A549 (cell line): ENCODE measurements at regions not wholly inside any gene's neighbourhood (a gene's known extent, or its start where the extent isn't known, plus 50 kb on each side); places are given as distances from the start of the nearest gene placed in this dataset.

Experiments used
- ATAC-seq, 2 experiments: fragments of 200-7000 bp in 1 of 2; fragments of >200 bp in 1 of 2; cut with Nextera tagmentation in 1 of 2; cut with Tn5 transposase in 1 of 2; 3 replicates each; pipeline versions ENCODE4 v1.8.0 to v1.9.1; 2018 to 2020; ENCODE audit warnings: mild to moderate bottlenecking in 1 of 2, moderate library complexity in 1 of 2
- CTCF ChIA-PET: fragments of 300-600 bp; sonication (Branson Sonifier 250); formaldehyde crosslinking; extraction: SDS; loops from one replicate; lab custom pipeline; 2021; ENCODE audit warnings: antibody characterized with exemption, inconsistent platforms; lab: Yijun Ruan, JAX
- POLR2A ChIA-PET: fragments of 350-600 bp; formaldehyde crosslinking; extraction: SDS; loops from one replicate; lab custom pipeline; 2021; ENCODE audit warnings: antibody characterized with exemption, inconsistent platforms; lab: Yijun Ruan, JAX
- DNase-seq, 2 experiments: peaks; one replicate each; pipeline versions ENCODE4 v3.0.0 to v3.0.0-alpha.2; 2011 to 2016; ENCODE audit warnings: low read depth in 1 of 2, low spot score in 1 of 2
- FAIRE-seq: peaks from 2 replicates; lab custom pipeline; 2011; peaks lifted over from hg19 to GRCh38; lab: Jason Lieb, UNC
- H3K27ac ChIP-seq, 2 experiments: fragments of >200 bp; sonication (Bioruptor Twin); formaldehyde crosslinking; 3 replicates each; pipeline ENCODE4 v1.5.1; 2016 to 2017
- H3K4me1 ChIP-seq: fragments of >200 bp; sonication (Bioruptor Twin); formaldehyde crosslinking; 3 replicates; pipeline ENCODE4 v1.6.1; 2016
- H3K4me2 ChIP-seq: fragments of >200 bp; sonication (Bioruptor Twin); formaldehyde crosslinking; 3 replicates; pipeline ENCODE4 v1.6.1; 2016
- H3K4me3 ChIP-seq: fragments of >200 bp; sonication (Bioruptor Twin); formaldehyde crosslinking; 3 replicates; pipeline ENCODE4 v1.5.1; 2016
- H3K9me3 ChIP-seq: fragments of >200 bp; sonication (Bioruptor Twin); formaldehyde crosslinking; 3 replicates; pipeline ENCODE4 v1.6.1; 2016
- BCL3 ChIP-seq: fragments of >200 bp; sonication (Bioruptor Twin); formaldehyde crosslinking; IDR thresholded peaks from 3 replicates; pipeline ENCODE4 v1.6.1; 2016
- BHLHE40 ChIP-seq: IDR thresholded peaks from 2 replicates; pipeline ENCODE4 v1.6.1; 2012; ENCODE audit warnings: low read depth, low read length, inconsistent platforms
- CEBPB ChIP-seq, 2 experiments: fragments of >200 bp in 1 of 2; sonication (Bioruptor Twin) in 1 of 2; formaldehyde crosslinking in 1 of 2; IDR thresholded peaks; 2 replicates each; pipeline ENCODE4 v1.6.1; 2012 to 2016
- CHD2 ChIP-seq: fragments of 150-350 bp; IDR thresholded peaks from 2 replicates; pipeline ENCODE4 v1.6.1; 2014; ENCODE audit warnings: low read length; ENCODE audit not compliant: partially characterized antibody
- CHD4 ChIP-seq: fragments of 200-600 bp; sonication (generic); IDR thresholded peaks from 2 replicates; pipeline ENCODE4 v1.6.1; 2016; ENCODE audit warnings: antibody characterized with exemption, mild to moderate bottlenecking, borderline replicate concordance
- FOSB ChIP-seq: fragments of 250-450 bp; sonication (Bioruptor Pico); IDR thresholded peaks from 2 replicates; pipeline ENCODE4 v1.5.0; 2020; ENCODE audit warnings: mild to moderate bottlenecking, moderate library complexity
- FOSL2 ChIP-seq, 2 experiments: fragments of 450-650 bp in 1 of 2; fragments of >200 bp in 1 of 2; sonication (Bioruptor Twin) in 1 of 2; formaldehyde crosslinking; IDR thresholded peaks; 2 replicates each; pipeline versions ENCODE4 v1.5.0 to v1.6.1; 2016 to 2020; ENCODE audit warnings: mild to moderate bottlenecking in 1 of 2, moderate library complexity in 1 of 2
- HES2 ChIP-seq: fragments of >200 bp; sonication (Bioruptor Twin); formaldehyde crosslinking; IDR thresholded peaks from 2 replicates; pipeline ENCODE4 v1.6.1; 2016
- HEYL ChIP-seq: fragments of 250-450 bp; sonication (Bioruptor Pico); IDR thresholded peaks from 2 replicates; pipeline ENCODE4 v1.8.0; 2021; ENCODE audit warnings: mild to moderate bottlenecking, moderate library complexity
- HOXA7 ChIP-seq: fragments of 250-450 bp; sonication (Bioruptor Pico); IDR thresholded peaks from 2 replicates; pipeline ENCODE4 v1.5.0; 2020; ENCODE audit warnings: mild to moderate bottlenecking, moderate library complexity
- JUN ChIP-seq, 2 experiments: fragments of >200 bp; sonication (Bioruptor Twin); formaldehyde crosslinking; IDR thresholded peaks; 2 replicates in 1 of 2; 3 replicates in 1 of 2; pipeline ENCODE4 v1.6.1; 2016 to 2017
- MAFK ChIP-seq: fragments of 450-650 bp; IDR thresholded peaks from 2 replicates; pipeline ENCODE4 v1.6.1; 2014; ENCODE audit not compliant: partially characterized antibody
- MYC ChIP-seq: IDR thresholded peaks from 2 replicates; pipeline ENCODE4 v1.6.1; 2012; ENCODE audit warnings: mild to moderate bottlenecking, inconsistent platforms, low read length, improper control_type of control experiment, borderline replicate concordance
- NR3C1 ChIP-seq: fragments of >200 bp; sonication (Bioruptor Twin); formaldehyde crosslinking; IDR thresholded peaks from 3 replicates; pipeline ENCODE4 v1.6.1; 2017
- PBX3 ChIP-seq: IDR thresholded peaks from 2 replicates; pipeline ENCODE4 v1.6.1; 2012
- POLR2A ChIP-seq: IDR thresholded peaks from 2 replicates; pipeline ENCODE4 v1.6.1; 2012; ENCODE audit warnings: mild to moderate bottlenecking, low read length
- SMC3 ChIP-seq: fragments of >200 bp; sonication (Bioruptor Twin); formaldehyde crosslinking; IDR thresholded peaks from 3 replicates; pipeline ENCODE4 v1.6.1; 2018; ENCODE audit warnings: inconsistent platforms
- USF2 ChIP-seq: fragments of 450-650 bp; IDR thresholded peaks from 2 replicates; pipeline ENCODE4 v1.6.1; 2014; ENCODE audit warnings: antibody characterized with exemption
- ZC3H11A ChIP-seq: fragments of 450-650 bp; IDR thresholded peaks from 2 replicates; pipeline ENCODE4 v1.6.1; 2014; ENCODE audit warnings: antibody characterized with exemption, mild to moderate bottlenecking
- ZFP36 ChIP-seq: fragments of 450-650 bp; IDR thresholded peaks from 2 replicates; pipeline ENCODE4 v1.6.1; 2014; ENCODE audit warnings: borderline replicate concordance; ENCODE audit not compliant: partially characterized antibody
- WGBS: methylation state at CpG from one replicate; pipeline ENCODE4 v1.1.6; 2017; ENCODE audit errors: missing lambda C conversion rate; 5-methylcytosine and 5-hydroxymethylcytosine counted together
- TF ChIP-seq, protein P1 (sequence below): fragments of 150-350 bp; IDR thresholded peaks from 2 replicates; pipeline ENCODE4 v1.6.1; 2014; ENCODE audit warnings: low read depth, mild to moderate bottlenecking, low read length
- TF ChIP-seq, protein P2 (sequence below): fragments of 250-450 bp; sonication (Bioruptor Pico); IDR thresholded peaks from 2 replicates; pipeline ENCODE4 v1.5.0; 2020; ENCODE audit warnings: low read depth, mild to moderate bottlenecking, moderate library complexity

- ATAC-seq: no peak
- ChIA-PET CTCF (no interaction called here), POLR2A (no interaction called here)
- no peak for FAIRE-seq
- Histone ChIP-seq H3K4me1 (no peaks in the 10 kb centered on the region), H3K9me3 (no peaks in the 10 kb centered on the region), H3K27ac (no peak overlapping the region), H3K4me3 (no peak overlapping the region), H3K4me2 (no peak overlapping the region)
- no peak for TF ChIP-seq CHD2
- no peak for TF ChIP-seq PBX3
- TF ChIP-seq MYC: no peak
- TF ChIP-seq SMC3: no peak
- TF ChIP-seq CHD4: no peak
- no peak for TF ChIP-seq JUN (IDR thresholded peaks at IDR 0.05)
- TF ChIP-seq ZFP36: no peak
- no peak for TF ChIP-seq ZC3H11A
- TF ChIP-seq, protein P1, sequence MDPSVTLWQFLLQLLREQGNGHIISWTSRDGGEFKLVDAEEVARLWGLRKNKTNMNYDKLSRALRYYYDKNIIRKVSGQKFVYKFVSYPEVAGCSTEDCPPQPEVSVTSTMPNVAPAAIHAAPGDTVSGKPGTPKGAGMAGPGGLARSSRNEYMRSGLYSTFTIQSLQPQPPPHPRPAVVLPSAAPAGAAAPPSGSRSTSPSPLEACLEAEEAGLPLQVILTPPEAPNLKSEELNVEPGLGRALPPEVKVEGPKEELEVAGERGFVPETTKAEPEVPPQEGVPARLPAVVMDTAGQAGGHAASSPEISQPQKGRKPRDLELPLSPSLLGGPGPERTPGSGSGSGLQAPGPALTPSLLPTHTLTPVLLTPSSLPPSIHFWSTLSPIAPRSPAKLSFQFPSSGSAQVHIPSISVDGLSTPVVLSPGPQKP: no peak
- TF ChIP-seq HEYL (CRISPR knock-in tag): no peak
- TF ChIP-seq BCL3: no peak
- TF ChIP-seq CEBPB (IDR thresholded peaks at IDR 0.05): no peak
- no peak for DNase-seq
Observed at GRCh38 chr12:61385771-61386170, 874.4 kb upstream of the USP15 start.

DNA sequence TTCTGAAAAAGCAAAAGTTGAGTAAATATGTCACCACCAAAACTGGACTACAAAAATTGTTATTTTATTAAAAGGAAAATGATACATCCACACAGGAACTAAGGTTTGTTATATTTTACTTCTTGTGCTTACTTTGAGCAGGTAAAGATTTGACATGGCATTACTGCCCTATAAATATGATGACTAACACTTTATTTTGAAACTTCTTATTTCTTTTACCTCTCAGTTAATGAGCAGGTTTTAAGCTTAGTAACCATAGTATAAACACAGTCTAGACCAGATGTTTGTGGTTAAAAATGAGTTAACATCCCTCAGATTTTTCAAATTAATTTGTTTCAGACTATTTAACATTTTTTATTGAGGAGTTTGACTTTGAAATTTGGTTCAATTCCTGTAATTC is 862.5 kb upstream of the USP15 start:
- ChIA-PET POLR2A (no interaction called here), CTCF (no interaction called here)
- Histone ChIP-seq H3K4me2 (no peak overlapping the region), H3K4me3 (no peak overlapping the region), H3K4me1 (no peaks in the 10 kb centered on the region), H3K27ac (no peak overlapping the region), H3K9me3 (no peaks in the 10 kb centered on the region)
- DNase-seq: no peak
- TF ChIP-seq CEBPB (IDR thresholded peaks at IDR 0.05) (no peak), MAFK (peak; percentile 28)
- no peak for ATAC-seq
- FAIRE-seq: no peak

GRCh38 chr12:61412201-61412600 is 848.0 kb upstream of the USP15 start:
- no peak for ATAC-seq
- POLR2A ChIA-PET: no interaction called here

More at GRCh38 chr12:61412201-61412600, 848.0 kb upstream of the USP15 start:
- H3K27ac ChIP-seq: no peak overlapping the region
- WGBS: 9% methylated on average over 2 of the region's 2 CpGs
- H3K4me2 ChIP-seq: no peak overlapping the region
- DNase-seq: no peak
- H3K9me3 ChIP-seq: no peaks in the 10 kb centered on the region; the same call in 2 of the 3 replicates
- TF ChIP-seq CEBPB (IDR thresholded peaks at IDR 0.05) (no peak), NR3C1 (no peak), CHD2 (no peak), HOXA7 (CRISPR knock-in tag) (no peak), BCL3 (no peak), CHD4 (no peak), FOSB (no peak), BHLHE40 (no peak), FOSL2 (IDR thresholded peaks at IDR 0.05) (no peak), FOSL2 (CRISPR knock-in tag; IDR thresholded peaks at IDR 0.05) (no peak), JUN (IDR thresholded peaks at IDR 0.05) (no peak), USF2 (no peak), HES2 (no peak), POLR2A (no peak), MYC (no peak)
- TF ChIP-seq, protein P2, sequence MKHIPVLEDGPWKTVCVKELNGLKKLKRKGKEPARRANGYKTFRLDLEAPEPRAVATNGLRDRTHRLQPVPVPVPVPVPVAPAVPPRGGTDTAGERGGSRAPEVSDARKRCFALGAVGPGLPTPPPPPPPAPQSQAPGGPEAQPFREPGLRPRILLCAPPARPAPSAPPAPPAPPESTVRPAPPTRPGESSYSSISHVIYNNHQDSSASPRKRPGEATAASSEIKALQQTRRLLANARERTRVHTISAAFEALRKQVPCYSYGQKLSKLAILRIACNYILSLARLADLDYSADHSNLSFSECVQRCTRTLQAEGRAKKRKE: no peak
- no peak for FAIRE-seq
- CTCF ChIA-PET: no interaction called here
- H3K4me3 ChIP-seq: no peak overlapping the region
- no peaks in the 10 kb centered on the region for H3K4me1 ChIP-seq
